Skeletal muscle tissue (tissue), 3 donors: ENCODE measurements at regions not wholly inside any gene's neighbourhood (a gene's known extent, or its start where the extent isn't known, plus 50 kb on each side); places are given as distances from the start of the nearest gene placed in this dataset.

Source experiments
- H3K27ac ChIP-seq: one replicate; pipeline ENCODE4 v1.7.0; 2013; ENCODE audit warnings: mild to moderate bottlenecking, low read depth, low read length, inconsistent platforms
- H3K27me3 ChIP-seq, 3 donors: one replicate each; pipeline ENCODE4 v1.7.0; 2013; ENCODE audit warnings: low read length in 3 of 3; ENCODE audit not compliant: control insufficient read depth in 3 of 3, insufficient read depth in 3 of 3
- H3K36me3 ChIP-seq, 3 donors: one replicate each; pipeline ENCODE4 v1.7.0; 2013; ENCODE audit warnings: low read length in 3 of 3; ENCODE audit not compliant: control insufficient read depth in 3 of 3, insufficient read depth in 3 of 3
- H3K4me1 ChIP-seq, 3 donors: one replicate each; pipeline ENCODE4 v1.7.0; 2013; ENCODE audit warnings: low read length in 3 of 3, mild to moderate bottlenecking in 3 of 3; ENCODE audit not compliant: control insufficient read depth in 3 of 3, insufficient read depth in 3 of 3
- H3K4me3 ChIP-seq, 3 donors: one replicate each; pipeline ENCODE4 v1.7.0; 2013; ENCODE audit warnings: low read length in 3 of 3
- H3K9ac ChIP-seq, 3 donors: one replicate each; pipeline ENCODE4 v1.7.0; 2013; ENCODE audit warnings: low read length in 3 of 3, mild to moderate bottlenecking in 3 of 3, moderate library complexity in 2 of 3, low read depth in 1 of 3
- H3K9me3 ChIP-seq, 3 donors: one replicate each; pipeline ENCODE4 v1.7.0; 2013; ENCODE audit warnings: low read length in 3 of 3; ENCODE audit not compliant: control insufficient read depth in 3 of 3
- donor health status: Osteomylitis.

- no peaks in the 10 kb centered on the region for H3K9me3 ChIP-seq
- H3K27me3 ChIP-seq = no peaks in the 10 kb centered on the region
- no peaks in the 10 kb centered on the region for H3K36me3 ChIP-seq
- no peak overlapping the region for H3K27ac ChIP-seq
- H3K4me1 ChIP-seq = peaks cover 27 to 29% (median 29%) of the 10 kb centered on the region in 3 donors
- H3K9ac ChIP-seq = no peak overlapping the region
- no peak overlapping the region for H3K4me3 ChIP-seq
Observed at GRCh38 chr3:194928227-194928626, 242.5 kb downstream of the FAM43A start.

GRCh38 chr3:194928831-194929577, 243.3 kb downstream of the FAM43A start:
- Histone ChIP-seq H3K4me3 (no peak overlapping the region), H3K9ac (no peak overlapping the region), H3K9me3 (no peaks in the 10 kb centered on the region), H3K27me3 (no peaks in the 10 kb centered on the region), H3K27ac (peak overlapping the region; percentile 65), H3K4me1 (peaks cover 27 to 29% (median 29%) of the 10 kb centered on the region in 3 donors), H3K36me3 (no peaks in the 10 kb centered on the region)

DNA sequence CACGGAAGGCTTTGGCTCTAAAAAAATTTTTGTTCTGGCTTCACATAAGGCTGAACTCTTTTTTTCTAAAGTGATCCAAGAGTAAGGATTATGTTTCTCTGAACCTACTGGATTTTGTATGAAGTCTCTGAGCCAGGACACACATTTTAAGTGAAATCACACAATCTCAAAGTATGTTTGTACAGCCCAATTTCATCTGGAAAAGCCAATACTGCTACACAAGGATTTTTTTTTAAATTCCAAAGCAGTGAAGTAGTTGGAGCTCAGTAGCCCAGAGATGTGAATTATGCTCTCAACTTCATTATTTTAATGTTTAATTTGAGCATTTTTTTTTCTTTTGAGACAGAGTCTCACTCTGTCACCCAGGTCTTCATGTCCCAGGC, 243.9 kb downstream of the FAM43A start:
- H3K4me3 ChIP-seq = no peak overlapping the region
- peaks cover 27 to 29% (median 29%) of the 10 kb centered on the region in 3 donors for H3K4me1 ChIP-seq
- no peaks in the 10 kb centered on the region for H3K9me3 ChIP-seq
- no peak overlapping the region for H3K9ac ChIP-seq
- no peaks in the 10 kb centered on the region for H3K27me3 ChIP-seq
- peak overlapping the region; percentile 65 for H3K27ac ChIP-seq
- no peaks in the 10 kb centered on the region for H3K36me3 ChIP-seq

- H3K4me1 ChIP-seq = peaks cover 27 to 29% (median 29%) of the 10 kb centered on the region in 3 donors
- no peaks in the 10 kb centered on the region for H3K36me3 ChIP-seq
- no peak overlapping the region for H3K9ac ChIP-seq
Observed at GRCh38 chr3:194930377-194931204, 244.9 kb downstream of the FAM43A start.

GRCh38 chr3:194931347-194931746, 245.7 kb downstream of the FAM43A start:
- Histone ChIP-seq H3K9me3 (no peaks in the 10 kb centered on the region), H3K4me3 (no peak overlapping the region), H3K27ac (peak overlapping the region; percentile 65), H3K27me3 (no peaks in the 10 kb centered on the region), H3K36me3 (no peaks in the 10 kb centered on the region), H3K9ac (no peak overlapping the region), H3K4me1 (peaks cover 27 to 29% (median 29%) of the 10 kb centered on the region in 3 donors)

More at GRCh38 chr3:194930377-194931204, 244.9 kb downstream of the FAM43A start:
- peak overlapping the region; percentile 65 for H3K27ac ChIP-seq
- H3K4me3 ChIP-seq = no peak overlapping the region
- no peaks in the 10 kb centered on the region for H3K9me3 ChIP-seq
- H3K27me3 ChIP-seq = no peaks in the 10 kb centered on the region

- Histone ChIP-seq H3K36me3 (no peaks in the 10 kb centered on the region), H3K9ac (no peak overlapping the region), H3K4me3 (no peak overlapping the region), H3K27me3 (no peaks in the 10 kb centered on the region), H3K4me1 (peaks cover 27 to 29% (median 29%) of the 10 kb centered on the region in 3 donors), H3K9me3 (no peaks in the 10 kb centered on the region), H3K27ac (peak overlapping the region; percentile 65)
Observed at GRCh38 chr3:194931865-194932264, 246.2 kb downstream of the FAM43A start.

DNA sequence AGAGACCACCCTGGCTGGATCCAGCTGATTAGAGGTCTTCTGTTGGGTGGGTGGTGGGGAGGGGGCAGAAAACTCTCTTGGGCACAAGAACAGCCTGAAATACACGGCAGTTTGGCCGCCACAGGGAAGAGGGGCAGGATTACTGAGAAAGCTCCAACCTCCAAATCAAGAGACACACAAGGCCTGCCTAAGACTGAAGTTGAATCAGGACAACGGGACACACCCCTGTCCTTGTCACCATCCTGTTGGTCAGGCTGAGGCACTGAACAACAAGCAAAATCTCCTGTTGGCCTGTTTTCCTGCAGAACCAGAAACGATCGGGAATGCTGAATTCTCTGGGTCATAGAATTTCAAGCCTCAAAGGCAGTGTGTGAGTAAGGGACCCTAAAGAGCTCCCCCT, 247.8 kb downstream of the FAM43A start:
- no peaks in the 10 kb centered on the region for H3K9me3 ChIP-seq
- H3K27ac ChIP-seq = no peak overlapping the region
- H3K4me3 ChIP-seq = no peak overlapping the region
- no peaks in the 10 kb centered on the region for H3K36me3 ChIP-seq
- peaks cover 25 to 29% (median 27%) of the 10 kb centered on the region in 3 donors for H3K4me1 ChIP-seq
- no peak overlapping the region for H3K9ac ChIP-seq
- H3K27me3 ChIP-seq = no peaks in the 10 kb centered on the region

DNA sequence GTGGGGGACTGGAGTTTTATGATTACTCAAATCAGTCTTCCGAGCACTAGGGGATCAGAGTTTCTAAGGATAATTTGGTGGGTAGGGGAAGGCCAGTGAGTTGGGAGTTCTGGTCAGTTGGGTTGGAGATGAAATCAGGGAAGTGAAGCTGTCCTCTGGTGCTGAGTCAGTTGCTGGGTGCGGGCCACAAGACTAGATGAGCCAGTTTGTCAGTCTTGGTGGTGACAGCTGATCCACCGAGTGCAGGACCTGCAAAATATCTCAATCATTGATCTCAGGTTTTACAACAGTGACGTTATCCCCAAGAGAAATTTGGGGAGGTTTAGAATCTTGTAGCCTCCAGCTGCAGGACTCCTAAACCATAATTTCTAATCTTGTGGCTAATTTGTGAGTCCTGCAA, 249.4 kb downstream of the FAM43A start:
- H3K9ac ChIP-seq = no peak overlapping the region
- H3K4me1 ChIP-seq = peaks cover 27 to 32% (median 28%) of the 10 kb centered on the region in 3 donors
- H3K27ac ChIP-seq = no peak overlapping the region
- no peaks in the 10 kb centered on the region for H3K27me3 ChIP-seq
- H3K36me3 ChIP-seq = no peaks in the 10 kb centered on the region
- H3K4me3 ChIP-seq = no peak overlapping the region
- no peaks in the 10 kb centered on the region for H3K9me3 ChIP-seq

GRCh38 chr3:194935632-194936470, 250.2 kb downstream of the FAM43A start:
- Histone ChIP-seq H3K9me3 (no peaks in the 10 kb centered on the region), H3K27ac (no peak overlapping the region), H3K4me1 (peaks cover 19 to 27% (median 22%) of the 10 kb centered on the region in 3 donors), H3K9ac (no peak overlapping the region), H3K36me3 (no peaks in the 10 kb centered on the region), H3K27me3 (no peaks in the 10 kb centered on the region), H3K4me3 (no peak overlapping the region)
